PFSK-1 (cell line): ENCODE measurements at regions not wholly inside any gene's neighbourhood (a gene's known extent, or its start where the extent isn't known, plus 50 kb on each side); places are given as distances from the start of the nearest gene placed in this dataset.

Source experiments
- FOXP2 ChIP-seq: optimal IDR thresholded peaks from 2 replicates; pipeline ENCODE3; 2011; ENCODE audit warnings: borderline replicate concordance, control low read depth, inconsistent platforms; ENCODE audit not compliant: insufficient read depth; ENCODE audit errors: extremely low read length, extremely low read depth
- POLR2AphosphoS5 ChIP-seq: IDR thresholded peaks from 2 replicates; pipeline ENCODE4 v1.6.1; 2012; ENCODE audit warnings: low read depth, mild to moderate bottlenecking, control low read depth, low read length, moderate library complexity
- REST ChIP-seq, 2 experiments: IDR thresholded peaks; 2 replicates each; pipeline versions ENCODE4 v1.6.1 to v1.8.0; 2011 to 2012; ENCODE audit warnings: low read depth in 2 of 2, low read length in 2 of 2, control low read depth in 1 of 2, inconsistent platforms in 1 of 2, mild to moderate bottlenecking in 1 of 2, moderate library complexity in 1 of 2; ENCODE audit not compliant: insufficient read depth in 1 of 2
- SIN3A ChIP-seq: IDR thresholded peaks from 2 replicates; pipeline ENCODE4 v1.6.1; 2012; ENCODE audit warnings: mild to moderate bottlenecking, low read length, moderate library complexity, borderline replicate concordance; ENCODE audit not compliant: insufficient read depth
- TAF1 ChIP-seq: IDR thresholded peaks from 2 replicates; pipeline ENCODE4 v1.6.1; 2012; ENCODE audit warnings: low read length, control low read depth, borderline replicate concordance; ENCODE audit not compliant: insufficient read depth

DNA sequence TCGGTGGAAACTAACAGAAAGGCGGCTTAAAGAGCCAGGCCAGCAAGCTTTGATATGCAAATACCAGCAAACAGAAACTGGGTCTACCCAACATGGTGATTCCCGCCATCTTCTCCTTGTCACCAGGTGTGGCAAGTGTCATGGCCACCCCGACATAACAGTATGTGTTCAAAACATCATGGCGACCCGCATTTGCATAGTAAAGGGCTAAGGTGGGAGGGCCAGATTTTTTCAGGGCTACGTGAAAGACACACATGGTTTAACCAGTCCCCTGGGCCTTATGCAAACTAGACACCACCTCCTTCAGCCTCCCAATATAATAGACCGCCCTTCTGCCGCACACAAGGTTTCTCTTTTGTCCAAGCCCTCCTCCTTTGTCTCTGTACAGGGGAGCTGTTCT is 260.4 kb downstream of the METTL4 start:
- no peak for TF ChIP-seq FOXP2
- TF ChIP-seq REST (IDR thresholded peaks at IDR 0.05; ENCODE audit: insufficient read depth in 1 of 2, low read depth in 2 of 2, low read length in 2 of 2): no peak
- TF ChIP-seq SIN3A: no peak
- TF ChIP-seq TAF1: no peak
- no peak for TF ChIP-seq POLR2AphosphoS5

DNA sequence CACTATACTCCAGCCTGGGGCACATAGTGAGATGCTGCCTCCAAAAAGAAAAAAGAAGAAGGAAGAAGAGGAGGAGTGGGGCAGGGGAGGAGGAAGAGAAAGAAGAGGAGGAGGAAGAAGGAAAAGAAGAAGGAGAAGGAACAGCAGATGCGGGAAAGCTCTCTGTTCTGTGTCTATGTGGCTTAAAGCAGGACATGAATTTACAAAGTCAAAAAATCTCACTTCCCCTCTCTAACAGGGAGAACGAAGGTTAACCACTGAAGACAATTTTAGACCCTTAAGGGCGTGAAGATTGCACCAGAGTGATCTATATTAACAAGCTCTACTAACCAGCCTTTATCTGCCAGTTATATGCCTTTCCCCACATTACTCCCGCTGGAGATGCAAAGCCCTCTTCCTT is 258.9 kb downstream of the METTL4 start:
- TF ChIP-seq REST (IDR thresholded peaks at IDR 0.05; ENCODE audit: insufficient read depth in 1 of 2, low read depth in 2 of 2, low read length in 2 of 2): no peak
- no peak for TF ChIP-seq POLR2AphosphoS5
- no peak for TF ChIP-seq SIN3A
- no peak for TF ChIP-seq TAF1

DNA sequence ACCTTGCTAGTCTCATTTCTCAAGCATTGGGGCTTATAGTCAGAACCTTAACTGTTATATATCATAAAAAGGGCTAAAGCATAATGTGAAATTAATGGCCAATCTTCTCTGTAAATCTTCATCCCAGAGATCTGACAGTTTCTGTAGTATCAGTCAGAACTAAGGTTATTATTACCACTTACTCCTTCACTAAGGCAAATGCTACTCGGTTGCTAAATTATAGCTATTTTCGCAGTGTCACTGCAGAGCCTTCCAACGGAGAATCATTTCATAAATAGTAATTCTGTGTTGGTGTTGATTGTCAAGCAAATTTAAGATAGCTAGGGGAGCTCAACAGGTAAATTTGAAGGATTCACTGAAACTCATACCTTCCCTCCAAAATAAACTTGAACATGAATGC is 258.0 kb downstream of the METTL4 start:
- no peak for TF ChIP-seq FOXP2
- no peak for TF ChIP-seq TAF1
- TF ChIP-seq SIN3A: no peak
- no peak for TF ChIP-seq REST (IDR thresholded peaks at IDR 0.05; ENCODE audit: insufficient read depth in 1 of 2, low read depth in 2 of 2, low read length in 2 of 2)
- no peak for TF ChIP-seq POLR2AphosphoS5

DNA sequence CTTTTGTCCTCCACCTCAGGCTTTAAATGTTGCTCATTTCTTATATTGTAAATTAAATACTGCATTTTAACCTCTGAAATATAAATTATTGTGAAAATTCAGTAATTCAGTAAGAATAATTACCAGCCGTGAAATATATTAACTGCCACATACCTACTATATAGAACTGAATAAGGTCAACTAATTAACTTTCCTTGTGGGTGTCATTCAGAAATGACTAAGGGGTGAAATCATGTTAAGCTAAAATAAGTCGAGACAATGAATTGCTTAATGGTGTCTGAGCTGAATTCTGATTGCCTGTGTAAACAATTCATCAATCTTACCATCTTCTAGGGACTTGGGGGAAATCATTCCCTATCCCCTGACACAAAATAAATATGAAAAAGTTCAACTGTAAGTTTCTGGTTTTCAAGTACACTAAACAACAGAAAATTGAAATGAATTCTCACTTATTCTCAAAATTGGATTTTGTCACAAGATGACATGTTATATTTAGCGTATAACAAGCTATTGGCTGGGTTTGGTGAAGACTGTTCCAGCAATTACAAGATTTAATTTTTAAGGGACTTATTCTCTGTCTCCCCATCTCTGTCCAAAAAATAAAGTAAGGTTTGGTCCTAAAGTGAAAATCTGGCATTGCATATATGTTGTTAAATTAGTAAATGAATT is 255.1 kb downstream of the METTL4 start:
- TF ChIP-seq TAF1 (no peak), FOXP2 (no peak), REST (IDR thresholded peaks at IDR 0.05; ENCODE audit: insufficient read depth in 1 of 2, low read depth in 2 of 2, low read length in 2 of 2) (no peak), POLR2AphosphoS5 (no peak), SIN3A (no peak)
